Neural progenitor cell (in vitro differentiated cells): ENCODE measurements at regions not wholly inside any gene's neighbourhood (a gene's known extent, or its start where the extent isn't known, plus 50 kb on each side); places are given as distances from the start of the nearest gene placed in this dataset.

ENCODE experiments used
- DNase-seq: peaks from one replicate; pipeline ENCODE4 v3.0.0-alpha.2; 2016; ENCODE audit warnings: low spot score
- H2AFZ ChIP-seq: fragments of 200-600 bp; sonication (generic); replicated peaks from 2 replicates; pipeline ENCODE4 v1.6.1; 2016; ENCODE audit warnings: antibody characterized with exemption
- H3F3A ChIP-seq: fragments of 200-600 bp; sonication (generic); 2 replicates; pipeline ENCODE4 v1.6.1; 2016; ENCODE audit warnings: antibody characterized with exemption, low read depth
- H3K27ac ChIP-seq: fragments of 200-600 bp; sonication (generic); 2 replicates; pipeline ENCODE4 v1.5.1; 2016; ENCODE audit warnings: mild to moderate bottlenecking
- H3K27me3 ChIP-seq: fragments of 200-600 bp; sonication (generic); 2 replicates; pipeline ENCODE4 v1.6.1; 2016; ENCODE audit warnings: mild to moderate bottlenecking, moderate library complexity
- H3K36me3 ChIP-seq: fragments of 200-600 bp; sonication (generic); 2 replicates; pipeline ENCODE4 v1.5.1; 2016
- H3K4me1 ChIP-seq: fragments of 200-600 bp; sonication (generic); 2 replicates; pipeline ENCODE4 v1.6.1; 2016; ENCODE audit warnings: mixed run types
- H3K4me2 ChIP-seq: fragments of 200-600 bp; sonication (generic); 2 replicates; pipeline ENCODE4 v1.6.1; 2016
- H3K4me3 ChIP-seq: fragments of 200-600 bp; sonication (generic); 2 replicates; pipeline ENCODE4 v1.5.1; 2016
- H3K79me2 ChIP-seq: fragments of 200-600 bp; sonication (generic); 2 replicates; pipeline ENCODE4 v1.6.1; 2016; ENCODE audit warnings: low read depth
- H3K9ac ChIP-seq: fragments of 200-600 bp; sonication (generic); 2 replicates; pipeline ENCODE4 v1.6.1; 2016
- H3K9me3 ChIP-seq: fragments of 200-600 bp; sonication (generic); 2 replicates; pipeline ENCODE4 v1.5.1; 2016; ENCODE audit warnings: low read depth
- H4K20me1 ChIP-seq: fragments of 200-600 bp; sonication (generic); 2 replicates; pipeline ENCODE4 v1.6.1; 2016; ENCODE audit warnings: low read depth
- H3K27ac Mint-ChIP-seq: 3 replicates; pipeline ENCODE4 v1.8.0; 2021; ENCODE audit warnings: mixed read lengths
- H3K27me3 Mint-ChIP-seq: 2 replicates; pipeline ENCODE4 v1.8.0; 2022; ENCODE audit warnings: low read depth, mild to moderate bottlenecking, inconsistent platforms, moderate library complexity, mixed read lengths; ENCODE audit not compliant: insufficient read depth
- H3K36me3 Mint-ChIP-seq: 3 replicates; pipeline ENCODE4 v1.8.0; 2021; ENCODE audit warnings: mixed read lengths
- H3K4me1 Mint-ChIP-seq: 3 replicates; pipeline ENCODE4 v1.8.0; 2021; ENCODE audit warnings: mixed read lengths
- H3K4me3 Mint-ChIP-seq: 3 replicates; pipeline ENCODE4 v1.8.0; 2021; ENCODE audit warnings: mild to moderate bottlenecking, moderate library complexity, mixed read lengths
- H3K9me3 Mint-ChIP-seq: 3 replicates; pipeline ENCODE4 v1.8.0; 2020; ENCODE audit warnings: mixed read lengths
- EZH2 ChIP-seq: fragments of 200-600 bp; sonication (generic); IDR thresholded peaks from 2 replicates; pipeline ENCODE4 v1.6.1; 2017; ENCODE audit warnings: antibody characterized with exemption, mild to moderate bottlenecking, moderate library complexity
- EZH2phosphoT487 ChIP-seq: fragments of 200-600 bp; sonication (generic); IDR thresholded peaks from 2 replicates; pipeline ENCODE4 v1.6.1; 2017; ENCODE audit warnings: antibody characterized with exemption
- TF ChIP-seq, protein P1 (sequence below): fragments of 200-600 bp; sonication (generic); IDR thresholded peaks from 2 replicates; pipeline ENCODE4 v1.5.1; 2017; ENCODE audit warnings: antibody characterized with exemption, mild to moderate bottlenecking

- peaks cover 2% of the 10 kb centered on the region for H3K36me3 Mint-ChIP-seq
- H3K4me1 ChIP-seq: peaks cover 9% of the 10 kb centered on the region
- no peak overlapping the region for H3K4me3 Mint-ChIP-seq
- H3K36me3 ChIP-seq: no peaks in the 10 kb centered on the region
- H4K20me1 ChIP-seq: no peaks in the 10 kb centered on the region
- peaks cover 12% of the 10 kb centered on the region for H3K4me1 Mint-ChIP-seq
- no peaks in the 10 kb centered on the region for H3K9me3 ChIP-seq
- H3F3A ChIP-seq: no peaks in the 10 kb centered on the region
- no peaks in the 10 kb centered on the region for H3K27me3 ChIP-seq
- no peak overlapping the region for H3K4me2 ChIP-seq
- no peak overlapping the region for H3K9ac ChIP-seq
- peaks cover 3% of the 10 kb centered on the region for H3K27me3 Mint-ChIP-seq
- TF ChIP-seq EZH2phosphoT487 (no peak), EZH2 (no peak)
- TF ChIP-seq, protein P1, sequence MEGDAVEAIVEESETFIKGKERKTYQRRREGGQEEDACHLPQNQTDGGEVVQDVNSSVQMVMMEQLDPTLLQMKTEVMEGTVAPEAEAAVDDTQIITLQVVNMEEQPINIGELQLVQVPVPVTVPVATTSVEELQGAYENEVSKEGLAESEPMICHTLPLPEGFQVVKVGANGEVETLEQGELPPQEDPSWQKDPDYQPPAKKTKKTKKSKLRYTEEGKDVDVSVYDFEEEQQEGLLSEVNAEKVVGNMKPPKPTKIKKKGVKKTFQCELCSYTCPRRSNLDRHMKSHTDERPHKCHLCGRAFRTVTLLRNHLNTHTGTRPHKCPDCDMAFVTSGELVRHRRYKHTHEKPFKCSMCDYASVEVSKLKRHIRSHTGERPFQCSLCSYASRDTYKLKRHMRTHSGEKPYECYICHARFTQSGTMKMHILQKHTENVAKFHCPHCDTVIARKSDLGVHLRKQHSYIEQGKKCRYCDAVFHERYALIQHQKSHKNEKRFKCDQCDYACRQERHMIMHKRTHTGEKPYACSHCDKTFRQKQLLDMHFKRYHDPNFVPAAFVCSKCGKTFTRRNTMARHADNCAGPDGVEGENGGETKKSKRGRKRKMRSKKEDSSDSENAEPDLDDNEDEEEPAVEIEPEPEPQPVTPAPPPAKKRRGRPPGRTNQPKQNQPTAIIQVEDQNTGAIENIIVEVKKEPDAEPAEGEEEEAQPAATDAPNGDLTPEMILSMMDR: no peak
- H2AFZ ChIP-seq: no peak overlapping the region
- no peak overlapping the region for H3K27ac ChIP-seq
- no peaks in the 10 kb centered on the region for H3K79me2 ChIP-seq
- no peak for DNase-seq
- peaks cover 6% of the 10 kb centered on the region for H3K9me3 Mint-ChIP-seq
- no peak overlapping the region for H3K4me3 ChIP-seq
- H3K27ac Mint-ChIP-seq: no peak overlapping the region
Observed at GRCh38 chr16:64409783-64410210, 712.1 kb downstream of the CDH11 start.

GRCh38 chr16:64408699-64409098 lies 713.2 kb downstream of the CDH11 start:
- H2AFZ ChIP-seq: no peak overlapping the region
- no peaks in the 10 kb centered on the region for H3K27me3 ChIP-seq
- H3K9ac ChIP-seq: no peak overlapping the region
- H3F3A ChIP-seq: no peaks in the 10 kb centered on the region
- no peaks in the 10 kb centered on the region for H3K9me3 ChIP-seq
- no peaks in the 10 kb centered on the region for H4K20me1 ChIP-seq
- no peaks in the 10 kb centered on the region for H3K79me2 ChIP-seq
- TF ChIP-seq EZH2: no peak
- TF ChIP-seq, protein P1: peak; percentile 37
- H3K27ac ChIP-seq: no peak overlapping the region
- no peak overlapping the region for H3K27ac Mint-ChIP-seq
- no peak for DNase-seq
- H3K36me3 ChIP-seq: no peaks in the 10 kb centered on the region
- no peak overlapping the region for H3K4me3 Mint-ChIP-seq
- H3K4me3 ChIP-seq: no peak overlapping the region
- peaks cover 12% of the 10 kb centered on the region for H3K4me1 Mint-ChIP-seq
- peaks cover 3% of the 10 kb centered on the region for H3K9me3 Mint-ChIP-seq
- peaks cover 9% of the 10 kb centered on the region for H3K4me1 ChIP-seq
- no peak overlapping the region for H3K4me2 ChIP-seq
- H3K27me3 Mint-ChIP-seq: peaks cover 3% of the 10 kb centered on the region
- H3K36me3 Mint-ChIP-seq: peaks cover 2% of the 10 kb centered on the region

DNA sequence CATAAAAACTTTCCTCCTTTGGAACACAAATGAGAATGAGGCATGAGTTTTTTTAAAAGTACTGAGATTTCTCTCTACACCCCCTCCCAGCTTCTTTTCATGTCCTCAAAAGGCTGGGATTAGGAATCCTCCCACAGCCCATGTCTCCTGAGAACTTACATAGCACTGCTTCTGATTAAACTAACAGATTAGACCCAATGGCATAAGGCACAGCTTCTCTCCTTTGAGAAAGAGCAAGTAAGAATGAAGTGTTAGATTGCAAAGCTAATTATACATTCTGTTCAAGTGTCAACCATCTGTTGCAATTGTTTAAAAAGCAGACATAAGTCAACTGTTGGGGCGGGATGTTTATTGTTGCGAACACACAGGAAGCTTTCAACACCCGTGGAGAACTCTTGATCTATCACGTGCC lies 715.1 kb downstream of the CDH11 start:
- H3K27ac Mint-ChIP-seq: no peak overlapping the region
- H3K4me2 ChIP-seq: no peak overlapping the region
- H3K27ac ChIP-seq: no peak overlapping the region
- peaks cover 12% of the 10 kb centered on the region for H3K4me1 Mint-ChIP-seq
- H3K9ac ChIP-seq: no peak overlapping the region
- peaks cover 9% of the 10 kb centered on the region for H3K4me1 ChIP-seq
- TF ChIP-seq EZH2phosphoT487: no peak
- TF ChIP-seq EZH2: no peak
- DNase-seq: peak; percentile 7
- H3K36me3 ChIP-seq: no peaks in the 10 kb centered on the region
- no peaks in the 10 kb centered on the region for H3F3A ChIP-seq
- H3K4me3 Mint-ChIP-seq: no peak overlapping the region
- no peaks in the 10 kb centered on the region for H3K79me2 ChIP-seq
- H3K4me3 ChIP-seq: no peak overlapping the region
- H4K20me1 ChIP-seq: no peaks in the 10 kb centered on the region
- H3K9me3 ChIP-seq: no peaks in the 10 kb centered on the region
- peaks cover 3% of the 10 kb centered on the region for H3K27me3 Mint-ChIP-seq
- H3K36me3 Mint-ChIP-seq: peaks cover 2% of the 10 kb centered on the region
- no peaks in the 10 kb centered on the region for H3K27me3 ChIP-seq
- H2AFZ ChIP-seq: no peak overlapping the region
- no peaks in the 10 kb centered on the region for H3K9me3 Mint-ChIP-seq

GRCh38 chr16:64403352-64403751 lies 718.5 kb downstream of the CDH11 start:
- peaks cover 12% of the 10 kb centered on the region for H3K4me1 Mint-ChIP-seq
- Histone ChIP-seq H3K4me3 (no peak overlapping the region), H3K9me3 (no peaks in the 10 kb centered on the region), H3K27ac (no peak overlapping the region), H3K4me2 (no peak overlapping the region), H3K4me1 (peaks cover 9% of the 10 kb centered on the region), H2AFZ (peak overlapping the region; percentile 94), H3K36me3 (no peaks in the 10 kb centered on the region), H4K20me1 (no peaks in the 10 kb centered on the region), H3K9ac (no peak overlapping the region), H3F3A (no peaks in the 10 kb centered on the region), H3K27me3 (no peaks in the 10 kb centered on the region), H3K79me2 (no peaks in the 10 kb centered on the region)
- no peak overlapping the region for H3K27ac Mint-ChIP-seq
- H3K27me3 Mint-ChIP-seq: peaks cover 3% of the 10 kb centered on the region
- H3K9me3 Mint-ChIP-seq: no peaks in the 10 kb centered on the region
- H3K4me3 Mint-ChIP-seq: no peak overlapping the region
- no peaks in the 10 kb centered on the region for H3K36me3 Mint-ChIP-seq
- no peak for DNase-seq
- TF ChIP-seq EZH2phosphoT487 (no peak), EZH2 (no peak)
- TF ChIP-seq, protein P1: no peak
